Right lobe of liver (tissue), 6 donors: ENCODE measurements at regions not wholly inside any gene's neighbourhood (a gene's known extent, or its start where the extent isn't known, plus 50 kb on each side); places are given as distances from the start of the nearest gene placed in this dataset.

ENCODE experiments used
- ATAC-seq, 4 donors: fragments of 200-7000 bp; cut with Tn5 transposase; one replicate each; pipeline ENCODE4 v1.9.1; 2020; ENCODE audit warnings: mild to moderate bottlenecking in 4 of 4, moderate library complexity in 4 of 4
- DNase-seq, 3 donors: peaks; one replicate each; pipeline ENCODE4 v3.0.0-alpha.2; 2020
- H3K27ac ChIP-seq, 3 donors: fragments of 200-600 bp; one replicate each; pipeline ENCODE4 v1.8.0; 2022
- H3K27me3 ChIP-seq, 2 donors: fragments of 200-600 bp; one replicate each; pipeline ENCODE4 v1.8.0; 2022
- H3K36me3 ChIP-seq, 4 donors: fragments of 200-600 bp; sonication (generic) in 1 of 4; one replicate each; pipeline versions ENCODE4 v1.5.1 to v1.8.0; 2017 to 2022; ENCODE audit warnings: control low read depth in 1 of 4
- H3K4me1 ChIP-seq, 4 donors: fragments of 200-600 bp; sonication (generic) in 1 of 4; one replicate each; pipeline versions ENCODE4 v1.5.1 to v1.8.0; 2017 to 2022; ENCODE audit warnings: control low read depth in 1 of 4
- H3K4me3 ChIP-seq, 3 donors: fragments of 200-600 bp; one replicate each; pipeline ENCODE4 v1.8.0; 2022
- H3K9me3 ChIP-seq, 4 donors: fragments of 200-600 bp; sonication (generic) in 1 of 4; one replicate each; pipeline versions ENCODE4 v1.5.1 to v1.8.0; 2017 to 2022; ENCODE audit warnings: control low read depth in 1 of 4
- CTCF ChIP-seq, 4 donors: fragments of 200-600 bp in 3 of 4; fragments of 450-650 bp in 1 of 4; IDR thresholded peaks; one replicate each; pipeline versions ENCODE4 v1.5.1 to v1.8.0; 2016 to 2022; ENCODE audit warnings: antibody characterized with exemption in 4 of 4, mild to moderate bottlenecking in 2 of 4
- POLR2A ChIP-seq: fragments of 450-650 bp; IDR thresholded peaks from one replicate; pipeline ENCODE4 v1.6.1; 2017; ENCODE audit warnings: antibody characterized with exemption, mild to moderate bottlenecking
- WGBS: methylation state at CpG from one replicate; pipeline ENCODE4 v1.1.6; 2018; ENCODE audit warnings: low coverage, low lambda C conversion rate; ENCODE audit not compliant: insufficient coverage; ENCODE audit errors: missing lambda C conversion rate; 5-methylcytosine and 5-hydroxymethylcytosine counted together
- intact Hi-C, 2 donors: fragments of 100-400 bp; cut with DNase I; formaldehyde crosslinking; loops; one replicate each; pipeline versions ENCODE4 v1.11.2 to v1.14.1; 2022
- donor health status: DM: no; HTN: yes; CAD: no.
- donor health status: DM: no; HTN: no; CAD: no.
- donor health status: DM: no; HTN: no; CAD: no.
- donor health status: DM: no; HTN: yes; CAD: no.
- donor health status: DM: no; HTN: yes; CAD: no.

- TF ChIP-seq POLR2A (no peak), CTCF (IDR thresholded peaks at IDR 0.05) (peak; percentile 64 to 73 (median 67))
- no peaks in the 10 kb centered on the region for H3K36me3 ChIP-seq
- peak; percentile 65 to 69 (median 66) for ATAC-seq
- no peak for DNase-seq
- H3K9me3 ChIP-seq = no peaks in the 10 kb centered on the region
- WGBS = 22% methylated on average over 14 of the region's 14 CpGs
- H3K27me3 ChIP-seq = no peaks in the 10 kb centered on the region
- no peak overlapping the region for H3K27ac ChIP-seq
- no peaks in the 10 kb centered on the region for H3K4me1 ChIP-seq
- H3K4me3 ChIP-seq = no peak overlapping the region
- intact Hi-C loops = loop anchor here (5.0 to 10.0 kb wide), 2 partner anchors 319 to 321 kb away; no protein-coding TSS in a partner anchor
Observed at GRCh38 chr19:34096020-34096915, 76.0 kb upstream of the LSM14A start.

GRCh38 chr19:34104096-34104495, 68.2 kb upstream of the LSM14A start:
- H3K4me1 ChIP-seq = no peaks in the 10 kb centered on the region
- ATAC-seq = no peak
- no peaks in the 10 kb centered on the region for H3K27me3 ChIP-seq
- no peak overlapping the region for H3K4me3 ChIP-seq
- no peaks in the 10 kb centered on the region for H3K9me3 ChIP-seq
- H3K27ac ChIP-seq = no peak overlapping the region
- H3K36me3 ChIP-seq = no peaks in the 10 kb centered on the region
- TF ChIP-seq POLR2A (no peak), CTCF (IDR thresholded peaks at IDR 0.05) (no peak)
- 32% methylated on average over 5 of the region's 5 CpGs for WGBS
- DNase-seq = no peak
- intact Hi-C loops = no loop called here

- Histone ChIP-seq H3K4me1 (no peaks in the 10 kb centered on the region), H3K27me3 (no peaks in the 10 kb centered on the region), H3K36me3 (no peaks in the 10 kb centered on the region), H3K9me3 (no peaks in the 10 kb centered on the region), H3K4me3 (no peak overlapping the region), H3K27ac (no peak overlapping the region)
- WGBS = 28% methylated on average over 5 of the region's 5 CpGs
- no peak for DNase-seq
- intact Hi-C loops = no loop called here
- no peak for ATAC-seq
- TF ChIP-seq POLR2A = no peak
- no peak for TF ChIP-seq CTCF (IDR thresholded peaks at IDR 0.05)
Observed at GRCh38 chr19:34104557-34104956, 67.7 kb upstream of the LSM14A start.

- H3K27ac ChIP-seq = no peak overlapping the region
- H3K36me3 ChIP-seq = no peaks in the 10 kb centered on the region
- intact Hi-C loops = no loop called here
- ATAC-seq = no peak
- no peaks in the 10 kb centered on the region for H3K9me3 ChIP-seq
- no peaks in the 10 kb centered on the region for H3K4me1 ChIP-seq
- no peak for TF ChIP-seq POLR2A
- TF ChIP-seq CTCF (IDR thresholded peaks at IDR 0.05) = no peak
- no peak overlapping the region for H3K4me3 ChIP-seq
- 32% methylated on average over 3 of the region's 3 CpGs for WGBS
- no peaks in the 10 kb centered on the region for H3K27me3 ChIP-seq
- no peak for DNase-seq
Observed at GRCh38 chr19:34109596-34109995, 62.7 kb upstream of the LSM14A start.
